H1 (cell line): ENCODE measurements at regions not wholly inside any gene's neighbourhood (a gene's known extent, or its start where the extent isn't known, plus 50 kb on each side); places are given as distances from the start of the nearest gene placed in this dataset.

Source experiments
- CTCF ChIA-PET: fragments of 300-600 bp; sonication (Branson Sonifier 250); formaldehyde crosslinking; loops from one replicate; lab custom pipeline; 2021; ENCODE audit not compliant: partially characterized antibody; lab: Charles Lee
- POLR2A ChIA-PET: fragments of 300-600 bp; sonication (Branson Sonifier 250); formaldehyde crosslinking; loops from one replicate; lab custom pipeline; 2021; ENCODE audit warnings: inconsistent platforms; ENCODE audit not compliant: partially characterized antibody; lab: Charles Lee
- DNase-seq, 2 experiments: peaks; one replicate each; pipeline versions ENCODE4 v3.0.0 to v3.0.0-alpha.2; 2010 to 2022; ENCODE audit warnings: low spot score in 2 of 2, low read depth in 1 of 2, mixed read lengths in 1 of 2
- FAIRE-seq: peaks from 2 replicates; lab custom pipeline; 2011; peaks lifted over from hg19 to GRCh38; lab: Jason Lieb, UNC
- H2AFZ ChIP-seq: 2 replicates; pipeline ENCODE4 v1.8.1; 2012; ENCODE audit warnings: low read length, inconsistent platforms
- H2AK5ac ChIP-seq: 2 replicates; pipeline ENCODE4 v1.6.1; 2013; ENCODE audit warnings: low read depth, low read length
- H2BK120ac ChIP-seq: replicated peaks from 2 replicates; pipeline ENCODE3; 2013; ENCODE audit warnings: low read depth, low read length, inconsistent platforms
- H2BK12ac ChIP-seq: 2 replicates; pipeline ENCODE4 v1.6.1; 2013; ENCODE audit warnings: low read depth, low read length
- H2BK15ac ChIP-seq: 2 replicates; pipeline ENCODE4 v1.6.1; 2013; ENCODE audit warnings: low read length
- H2BK20ac ChIP-seq: 2 replicates; pipeline ENCODE4 v1.6.1; 2013; ENCODE audit warnings: low read length
- H2BK5ac ChIP-seq: 2 replicates; pipeline ENCODE4 v1.6.1; 2013; ENCODE audit warnings: low read depth, low read length
- H3K14ac ChIP-seq: 2 replicates; pipeline ENCODE4 v1.6.1; 2013; ENCODE audit warnings: inconsistent platforms; ENCODE audit not compliant: insufficient read length
- H3K18ac ChIP-seq: 2 replicates; pipeline ENCODE4 v1.6.1; 2013; ENCODE audit warnings: low read length; ENCODE audit errors: extremely low read depth
- H3K23ac ChIP-seq: 2 replicates; pipeline ENCODE4 v1.6.1; 2013; ENCODE audit warnings: inconsistent platforms; ENCODE audit not compliant: insufficient read length
- H3K23me2 ChIP-seq: 2 replicates; pipeline ENCODE4 v1.6.1; 2013; ENCODE audit warnings: low read depth, low read length
- H3K27ac ChIP-seq: 2 replicates; pipeline ENCODE4 v1.6.1; 2011; ENCODE audit warnings: low read depth, low read length, inconsistent platforms
- H3K27me3 ChIP-seq, 4 experiments: replicated peaks in 1 of 4; 1 replicate in 1 of 4; 2 replicates in 3 of 4; pipeline versions ENCODE4 v1.6.1 to v1.8.1; 2011 to 2013; ENCODE audit warnings: low read length in 3 of 4, mild to moderate bottlenecking in 3 of 4, inconsistent platforms in 2 of 4, mixed read lengths in 2 of 4, moderate library complexity in 1 of 4; ENCODE audit not compliant: control insufficient read depth in 3 of 4, insufficient read depth in 3 of 4; ENCODE audit errors: extremely low read depth in 1 of 4
- H3K36me3 ChIP-seq, 4 experiments: 2 replicates each; pipeline versions ENCODE4 v1.6.1 to v1.8.1; 2011 to 2013; ENCODE audit warnings: mild to moderate bottlenecking in 4 of 4, low read length in 3 of 4, moderate library complexity in 2 of 4, control low read depth in 1 of 4, inconsistent platforms in 1 of 4; ENCODE audit not compliant: insufficient read depth in 4 of 4, control insufficient read depth in 2 of 4
- H3K4ac ChIP-seq: replicated peaks from 2 replicates; pipeline ENCODE3; 2013; ENCODE audit warnings: low read length, low read depth, mixed read lengths, inconsistent platforms; ENCODE audit not compliant: insufficient read length
- H3K4me1 ChIP-seq, 4 experiments: replicated peaks in 1 of 4; 1 replicate in 1 of 4; 2 replicates in 3 of 4; pipeline versions ENCODE4 v1.6.1 to v1.8.1; 2011 to 2013; ENCODE audit warnings: low read length in 3 of 4, inconsistent platforms in 2 of 4, mixed read lengths in 1 of 4; ENCODE audit not compliant: insufficient read depth in 4 of 4, control insufficient read depth in 3 of 4
- H3K4me2 ChIP-seq, 2 experiments: 2 replicates each; pipeline versions ENCODE4 v1.6.1 to v1.8.1; 2011 to 2013; ENCODE audit warnings: low read depth in 2 of 2, low read length in 2 of 2, control low read depth in 1 of 2, inconsistent platforms in 1 of 2, mild to moderate bottlenecking in 1 of 2; ENCODE audit not compliant: insufficient read depth in 1 of 2
- H3K4me3 ChIP-seq, 4 experiments: fragments of 200-600, 300-600 bp in 1 of 4; sonication (generic), shearing (Covaris generic), sonication (Bioruptor Twin) in 1 of 4; 2 replicates each; pipeline versions ENCODE4 v1.5.1 to v1.8.1; 2011 to 2016; ENCODE audit warnings: low read length in 4 of 4, low read depth in 3 of 4, control low read depth in 2 of 4, inconsistent platforms in 2 of 4, mild to moderate bottlenecking in 2 of 4, mixed read lengths in 1 of 4, moderate library complexity in 1 of 4; ENCODE audit not compliant: insufficient read depth in 2 of 4; ENCODE audit errors: extremely low read depth in 1 of 4
- H3K56ac ChIP-seq: replicated peaks from 2 replicates; pipeline ENCODE3; 2013; ENCODE audit warnings: low read depth, mild to moderate bottlenecking, mixed read lengths, low read length, inconsistent platforms; ENCODE audit not compliant: insufficient read length
- H3K79me1 ChIP-seq: 2 replicates; pipeline ENCODE4 v1.6.1; 2013; ENCODE audit warnings: low read depth, low read length, control low read depth
- H3K79me2 ChIP-seq, 2 experiments: 2 replicates each; pipeline versions ENCODE4 v1.6.1 to v1.8.1; 2012 to 2013; ENCODE audit warnings: low read length in 2 of 2, mild to moderate bottlenecking in 2 of 2, inconsistent platforms in 1 of 2; ENCODE audit not compliant: insufficient read depth in 2 of 2, control insufficient read depth in 1 of 2
- H3K9ac ChIP-seq, 4 experiments: replicated peaks in 1 of 4; 1 replicate in 1 of 4; 2 replicates in 3 of 4; pipeline versions ENCODE4 v1.6.1 to v1.8.1; 2011 to 2013; ENCODE audit warnings: low read depth in 3 of 4, low read length in 3 of 4, control low read depth in 2 of 4, mild to moderate bottlenecking in 2 of 4, moderate library complexity in 2 of 4, inconsistent platforms in 1 of 4; ENCODE audit errors: extremely low read depth in 1 of 4
- H3K9me3 ChIP-seq, 2 experiments: 2 replicates each; pipeline versions ENCODE4 v1.6.1 to v1.8.1; 2012 to 2013; ENCODE audit warnings: mild to moderate bottlenecking in 2 of 2, moderate library complexity in 2 of 2, control low read depth in 1 of 2, inconsistent platforms in 1 of 2, low read depth in 1 of 2, low read length in 1 of 2, mixed read lengths in 1 of 2; ENCODE audit not compliant: insufficient read depth in 2 of 2
- H4K20me1 ChIP-seq, 2 experiments: replicated peaks in 1 of 2; 2 replicates each; pipeline versions ENCODE3 to v1.8.1; 2011 to 2013; ENCODE audit warnings: inconsistent platforms in 2 of 2, low read length in 2 of 2, mild to moderate bottlenecking in 1 of 2; ENCODE audit not compliant: insufficient read depth in 2 of 2, control insufficient read depth in 1 of 2
- H4K5ac ChIP-seq: 2 replicates; pipeline ENCODE4 v1.6.1; 2013; ENCODE audit warnings: low read length, low read depth, mixed read lengths, inconsistent platforms; ENCODE audit not compliant: insufficient read length
- H4K8ac ChIP-seq: 2 replicates; pipeline ENCODE4 v1.8.0; 2013; ENCODE audit warnings: mild to moderate bottlenecking, moderate library complexity, low read length, inconsistent platforms; ENCODE audit not compliant: insufficient read depth; ENCODE audit errors: extremely low read depth
- H4K91ac ChIP-seq: replicated peaks from 2 replicates; pipeline ENCODE3; 2013; ENCODE audit warnings: low read length, mixed read lengths, inconsistent platforms; ENCODE audit not compliant: insufficient read length
- CEBPB ChIP-seq: IDR thresholded peaks from 2 replicates; pipeline ENCODE4 v1.6.1; 2012; ENCODE audit warnings: low read depth, low read length
- CHD2 ChIP-seq: IDR thresholded peaks from 2 replicates; pipeline ENCODE4 v1.6.1; 2012; ENCODE audit warnings: low read length, improper control_type of control experiment
- CTBP2 ChIP-seq: IDR thresholded peaks from 2 replicates; pipeline ENCODE4 v1.7.0; 2011; ENCODE audit warnings: borderline replicate concordance, mild to moderate bottlenecking, moderate library complexity, mixed read lengths, low read length; ENCODE audit not compliant: insufficient read depth, insufficient read length
- EGR1 ChIP-seq: IDR thresholded peaks from 2 replicates; pipeline ENCODE4 v1.6.1; 2011; ENCODE audit warnings: low read depth, low read length, borderline replicate concordance
- FOSL1 ChIP-seq: IDR thresholded peaks from 2 replicates; pipeline ENCODE4 v1.6.1; 2011; ENCODE audit warnings: mild to moderate bottlenecking, low read depth, low read length, moderate library complexity; ENCODE audit not compliant: insufficient read depth
- HDAC6 ChIP-seq: IDR thresholded peaks from one replicate; pipeline ENCODE4 v1.7.1; 2012; ENCODE audit warnings: low read depth, mild to moderate bottlenecking, inconsistent platforms, low read length, moderate library complexity
- POLR2A ChIP-seq, 2 experiments: IDR thresholded peaks; 1 replicate in 1 of 2; 2 replicates in 1 of 2; pipeline ENCODE4 v1.6.1; 2011; ENCODE audit warnings: low read depth in 2 of 2, low read length in 2 of 2, mild to moderate bottlenecking in 2 of 2; ENCODE audit errors: control extremely low read depth in 1 of 2
- POU5F1 ChIP-seq: IDR thresholded peaks from 2 replicates; pipeline ENCODE4 v1.6.1; 2011; ENCODE audit warnings: low read depth, mild to moderate bottlenecking, low read length, moderate library complexity
- RBBP5 ChIP-seq: IDR thresholded peaks from 2 replicates; pipeline ENCODE4 v1.7.1; 2012; ENCODE audit warnings: low read depth, mild to moderate bottlenecking, inconsistent platforms, low read length, moderate library complexity, borderline replicate concordance
- SIRT6 ChIP-seq: IDR thresholded peaks from one replicate; pipeline ENCODE4 v1.7.1; 2012; ENCODE audit warnings: low read length, inconsistent platforms
- SP4 ChIP-seq: IDR thresholded peaks from 2 replicates; pipeline ENCODE4 v1.6.1; 2012; ENCODE audit warnings: low read length, inconsistent platforms
- SRF ChIP-seq: IDR thresholded peaks from 2 replicates; pipeline ENCODE4 v1.6.1; 2011; ENCODE audit warnings: mild to moderate bottlenecking, low read depth, low read length, moderate library complexity
- TCF12 ChIP-seq: IDR thresholded peaks from 2 replicates; pipeline ENCODE4 v1.6.1; 2011; ENCODE audit warnings: low read depth, mild to moderate bottlenecking, low read length
- WGBS, 2 experiments: shearing (Covaris generic) in 1 of 2; methylation state at CpG; one replicate each; pipeline versions ENCODE4 v1.1.6 to v1.1.7; 2013 to 2015; ENCODE audit warnings: low lambda C conversion rate in 2 of 2, mixed read lengths in 2 of 2, inconsistent platforms in 1 of 2, low coverage in 1 of 2, missing lambda C conversion rate in 1 of 2; ENCODE audit not compliant: insufficient replicate concordance in 2 of 2, insufficient coverage in 1 of 2, insufficient read length in 1 of 2; ENCODE audit errors: extremely low coverage in 1 of 2, missing lambda C conversion rate in 1 of 2; 5-methylcytosine and 5-hydroxymethylcytosine counted together
- TF ChIP-seq, protein P1 (sequence below): IDR thresholded peaks from 2 replicates; pipeline ENCODE4 v1.6.1; 2011; ENCODE audit warnings: low read length, improper control_type of control experiment

DNA sequence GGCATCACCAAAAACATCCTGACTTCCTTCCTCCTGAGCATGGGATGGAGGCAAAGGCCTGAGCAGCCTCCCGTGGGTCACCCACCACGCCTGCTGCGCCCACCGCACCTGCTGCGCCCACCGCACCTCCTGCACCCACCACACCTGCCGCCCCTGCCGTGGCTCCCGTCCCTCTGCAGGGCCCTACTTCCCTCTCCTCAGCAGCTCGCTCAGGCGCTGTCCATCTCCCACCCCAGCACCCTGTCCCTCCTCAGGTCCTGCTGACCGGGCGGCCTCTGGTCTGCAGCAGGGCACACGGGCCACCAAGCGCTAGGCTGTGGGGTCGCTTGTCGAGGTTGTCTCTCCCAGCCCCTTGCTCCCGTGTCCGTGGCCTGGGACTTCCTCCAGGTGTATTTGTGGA is 72.7 kb upstream of the SLCO4A1 start:
- DNase-seq, result no peak

More for the DNA sequence above, 72.7 kb upstream of the SLCO4A1 start:
- H3K14ac ChIP-seq, result no peak overlapping the region
- no peak overlapping the region for H2BK5ac ChIP-seq
- no peak overlapping the region for H3K4me2 ChIP-seq
- H2BK12ac ChIP-seq, result no peak overlapping the region
- H3K4ac ChIP-seq, result no peak overlapping the region
- H4K5ac ChIP-seq, result no peak overlapping the region
- peak overlapping the region; percentile 20; the same call in 1 of the 2 replicates for H4K8ac ChIP-seq
- no peak overlapping the region for H2BK120ac ChIP-seq
- H3K18ac ChIP-seq, result no peak overlapping the region
- no peak overlapping the region for H3K27ac ChIP-seq
- peaks cover 0 to 6% (median 0%) of the 10 kb centered on the region in 4 experiments; a peak in 1 of 7 replicates for H3K4me1 ChIP-seq
- no peak overlapping the region for H4K91ac ChIP-seq
- H3K56ac ChIP-seq, result no peak overlapping the region
- CTCF ChIA-PET, result interaction anchor here (1.0 to 1.7 kb wide), 3 partner anchors 13 to 160 kb away, joined by 3 to 4 read pairs (median 3); no protein-coding TSS in a partner anchor
- TF ChIP-seq CTBP2, result no peak
- no peak for TF ChIP-seq SP4
- no peak for TF ChIP-seq POLR2A (IDR thresholded peaks at IDR 0.05; ENCODE audit: control extremely low read depth in 1 of 2, low read depth in 2 of 2, low read length in 2 of 2)
- no peak for TF ChIP-seq TCF12
- TF ChIP-seq SIRT6, result no peak
- TF ChIP-seq, protein P1, sequence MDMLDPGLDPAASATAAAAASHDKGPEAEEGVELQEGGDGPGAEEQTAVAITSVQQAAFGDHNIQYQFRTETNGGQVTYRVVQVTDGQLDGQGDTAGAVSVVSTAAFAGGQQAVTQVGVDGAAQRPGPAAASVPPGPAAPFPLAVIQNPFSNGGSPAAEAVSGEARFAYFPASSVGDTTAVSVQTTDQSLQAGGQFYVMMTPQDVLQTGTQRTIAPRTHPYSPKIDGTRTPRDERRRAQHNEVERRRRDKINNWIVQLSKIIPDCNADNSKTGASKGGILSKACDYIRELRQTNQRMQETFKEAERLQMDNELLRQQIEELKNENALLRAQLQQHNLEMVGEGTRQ, result no peak
- no peak for TF ChIP-seq CHD2
- no peak for TF ChIP-seq CEBPB
- TF ChIP-seq HDAC6, result no peak
- no peak for TF ChIP-seq POU5F1
- TF ChIP-seq RBBP5, result no peak
- TF ChIP-seq SRF, result no peak
- TF ChIP-seq FOSL1, result no peak
- no peak for TF ChIP-seq EGR1
- no peak overlapping the region for H2AFZ ChIP-seq
- no peaks in the 10 kb centered on the region for H3K23me2 ChIP-seq
- no peak for FAIRE-seq
- H3K27me3 ChIP-seq, result no peaks in the 10 kb centered on the region
- no peaks in the 10 kb centered on the region for H3K36me3 ChIP-seq
- POLR2A ChIA-PET, result no interaction called here
- H3K79me2 ChIP-seq, result no peaks in the 10 kb centered on the region
- peaks cover 0 to 2% of the 10 kb centered on the region in 2 experiments for H4K20me1 ChIP-seq
- H2AK5ac ChIP-seq, result no peak overlapping the region
- no peak overlapping the region for H2BK15ac ChIP-seq
- no peaks in the 10 kb centered on the region for H3K79me1 ChIP-seq
- H3K4me3 ChIP-seq, result no peak overlapping the region
- H3K9ac ChIP-seq, result no peak overlapping the region
- WGBS, 2 experiments, result 96% methylated on average over 5 of the region's 19 CpGs; no CpG with 5 or more reads in 1 of the 2 experiments
- H3K23ac ChIP-seq, result no peak overlapping the region
- H2BK20ac ChIP-seq, result no peak overlapping the region
- peaks cover 3 to 5% of the 10 kb centered on the region in 2 experiments; a peak in 1 of 4 replicates for H3K9me3 ChIP-seq
